Muscle of leg (tissue), 3 donors: ENCODE measurements at regions not wholly inside any gene's neighbourhood (a gene's known extent, or its start where the extent isn't known, plus 50 kb on each side); places are given as distances from the start of the nearest gene placed in this dataset.
A peak's percentile ranks its signal among the peaks of the same experiment; 100 is the strongest.
"Not testable (repeated sequence)": the region's sequence is repeated elsewhere in the genome, so short reads cannot be mapped to it uniquely, and the experiment has no call there.

Experiments
- DNase-seq: peaks from one replicate; pipeline ENCODE4 v3.0.0; 2013
- H3K27ac ChIP-seq: one replicate; pipeline ENCODE4 v1.5.1; 2013; ENCODE audit warnings: mild to moderate bottlenecking, low read length, control low read depth
- H3K27me3 ChIP-seq: one replicate; pipeline ENCODE4 v1.6.1; 2013; ENCODE audit warnings: low read length; ENCODE audit not compliant: control insufficient read depth, insufficient read depth
- H3K36me3 ChIP-seq: one replicate; pipeline ENCODE4 v1.6.1; 2013; ENCODE audit warnings: low read length; ENCODE audit not compliant: control insufficient read depth, insufficient read depth
- H3K4me1 ChIP-seq: one replicate; pipeline ENCODE4 v1.6.1; 2013; ENCODE audit warnings: low read length; ENCODE audit not compliant: control insufficient read depth, insufficient read depth
- H3K4me3 ChIP-seq: one replicate; pipeline ENCODE4 v1.5.1; 2013; ENCODE audit warnings: low read length, control low read depth
- H3K9me3 ChIP-seq: replicated peaks from 2 replicates; pipeline ENCODE4 v1.6.1; 2013; ENCODE audit warnings: low read depth, low read length; ENCODE audit not compliant: control insufficient read depth
- WGBS: methylation state at CpG from one replicate; pipeline ENCODE4 v1.1.5; 2013; ENCODE audit warnings: missing lambda C conversion rate; ENCODE audit not compliant: insufficient coverage; 5-methylcytosine and 5-hydroxymethylcytosine counted together

GRCh38 chr4:56575820-56576429 lies 70.3 kb downstream of the ARL9 start:
- Histone ChIP-seq H3K27ac (no peak overlapping the region), H3K9me3 (no peaks in the 10 kb centered on the region), H3K36me3 (no peaks in the 10 kb centered on the region), H3K4me3 (no peak overlapping the region), H3K27me3 (no peaks in the 10 kb centered on the region), H3K4me1 (no peaks in the 10 kb centered on the region)
- WGBS, result 57% methylated on average over 1 of the region's 1 CpG
- peak; percentile 72 for DNase-seq

DNA sequence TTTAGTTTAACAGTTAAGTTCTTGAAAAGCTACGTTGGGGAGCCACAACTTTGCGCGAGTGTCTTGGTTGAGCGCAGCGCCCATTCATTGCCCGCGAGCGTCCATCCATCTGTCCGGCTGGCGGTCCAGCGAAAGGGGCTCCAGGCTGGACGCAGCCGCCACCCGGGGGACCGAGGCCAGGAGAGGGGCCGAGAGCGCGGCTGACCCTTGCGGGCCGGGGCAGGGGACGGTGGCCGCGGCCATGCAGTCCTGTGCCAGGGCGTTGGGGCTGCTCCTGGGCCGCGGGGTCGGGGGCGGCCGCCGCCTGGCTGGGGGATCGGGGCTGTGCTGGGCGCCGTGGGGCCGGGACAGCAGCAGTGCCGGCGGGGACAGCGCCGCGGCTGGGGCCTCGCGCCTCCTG lies 86.8 kb downstream of the ARL9 start:
- H3K27ac ChIP-seq, H3K4me1 ChIP-seq, H3K27me3 ChIP-seq, H3K36me3 ChIP-seq, DNase-seq, H3K9me3 ChIP-seq, H3K4me3 ChIP-seq: not testable (repeated sequence)
- 30% methylated on average over 22 of the region's 41 CpGs for WGBS
